IPS DF 19.7 (cell line): ENCODE measurements at regions not wholly inside any gene's neighbourhood (a gene's known extent, or its start where the extent isn't known, plus 50 kb on each side); places are given as distances from the start of the nearest gene placed in this dataset.

Experiments used
- DNase-seq: peaks from one replicate; pipeline ENCODE4 v3.0.0-alpha.2; 2013; ENCODE audit warnings: low read depth, low spot score

DNA sequence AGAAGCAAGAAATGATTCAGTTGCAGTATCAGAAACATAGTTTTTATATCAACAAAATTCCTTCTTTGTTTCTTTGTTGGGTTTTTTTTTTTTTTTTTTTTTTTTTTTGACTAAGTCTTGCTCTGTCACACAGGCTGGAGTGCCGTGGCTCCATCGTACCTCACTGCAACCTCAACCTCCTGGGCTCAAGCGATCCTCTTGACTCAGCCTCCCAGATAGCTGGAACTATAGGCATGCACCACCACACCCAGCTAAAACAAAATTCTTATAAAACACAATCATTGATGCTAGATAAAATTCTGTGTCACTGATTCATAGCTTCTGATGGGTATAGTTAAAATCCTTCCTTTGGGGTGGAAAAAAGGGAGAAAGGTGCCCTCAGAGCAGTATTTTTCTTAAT lies 110.3 kb upstream of the TNFAIP3 start:
- DNase-seq, result no peak

DNA sequence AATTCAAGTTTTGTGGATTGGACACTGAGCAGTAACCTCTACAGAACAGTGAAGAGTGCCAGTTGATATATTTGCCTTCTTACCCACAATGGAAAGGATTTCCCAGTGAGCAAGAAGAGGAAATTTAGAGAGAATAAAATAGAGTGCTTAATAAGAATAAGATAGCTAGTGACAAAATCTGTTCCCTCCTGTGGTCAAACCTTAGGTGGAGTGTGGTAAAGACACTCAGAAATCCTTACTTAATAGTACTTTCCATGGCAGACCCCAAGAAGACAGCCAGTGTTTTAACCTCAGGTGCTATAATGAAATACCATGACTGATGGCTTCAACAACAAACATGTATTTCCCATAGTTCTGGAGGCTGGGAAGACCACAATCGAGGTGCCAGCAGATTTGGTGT lies 108.4 kb upstream of the TNFAIP3 start:
- DNase-seq, result no peak

DNA sequence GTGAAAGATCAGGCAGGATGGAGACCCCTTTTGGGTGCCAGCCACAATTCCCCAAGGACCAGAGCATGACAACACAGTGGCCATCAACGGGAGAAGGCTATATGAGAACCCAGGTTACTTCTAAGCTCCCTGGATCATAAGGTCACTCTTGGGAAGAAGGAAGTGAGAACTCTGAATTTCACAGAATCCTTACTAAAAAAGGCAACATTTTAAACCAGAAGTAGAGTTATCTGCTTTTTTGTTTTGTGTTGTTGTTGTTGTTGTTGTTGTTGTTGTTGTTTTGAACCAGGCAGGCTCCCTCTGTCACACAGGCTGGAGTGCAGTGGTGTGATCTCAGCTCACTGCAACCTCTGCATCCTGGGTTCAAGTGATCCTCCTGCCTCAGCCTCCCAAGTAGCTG lies 107.4 kb upstream of the TNFAIP3 start:
- DNase-seq, result no peak

DNA sequence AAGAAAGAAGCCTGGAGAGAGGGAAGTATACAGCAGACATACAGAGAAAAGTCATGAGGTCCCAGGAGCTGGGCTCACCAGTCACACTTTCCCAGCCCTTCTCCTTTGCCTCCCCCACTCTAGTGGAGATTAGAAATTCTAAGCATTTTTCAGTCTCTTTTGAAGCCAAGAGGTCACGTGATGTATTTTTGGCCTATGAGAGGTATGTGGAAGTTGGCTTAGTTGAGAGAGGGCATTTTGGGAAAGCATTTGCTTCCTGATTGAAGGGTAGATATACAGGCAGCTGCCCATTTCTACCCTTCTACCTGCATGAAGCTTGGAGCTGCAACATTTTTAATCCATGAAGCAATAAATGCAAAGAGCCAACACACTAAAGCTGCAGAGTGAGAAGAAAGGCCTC lies 106.0 kb upstream of the TNFAIP3 start:
- no peak for DNase-seq

DNA sequence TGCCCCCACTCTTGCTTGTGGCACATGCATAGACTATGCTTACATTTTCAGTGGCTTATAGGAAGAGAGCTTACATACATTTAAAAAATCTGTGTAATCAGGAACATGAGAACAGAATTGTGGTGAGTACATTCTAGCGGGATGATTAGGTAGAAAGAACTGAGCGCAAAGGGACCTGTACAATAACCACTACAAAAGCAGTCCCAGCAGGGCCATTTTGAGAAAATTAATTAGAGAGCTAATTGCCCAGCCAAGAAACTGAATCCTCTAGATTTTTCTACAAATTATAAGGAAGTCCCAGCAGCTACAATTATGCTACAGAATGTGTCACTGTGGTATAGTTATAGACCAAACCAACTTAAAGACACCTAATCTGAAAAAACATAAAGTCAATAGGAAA lies 105.6 kb upstream of the TNFAIP3 start:
- no peak for DNase-seq

DNA sequence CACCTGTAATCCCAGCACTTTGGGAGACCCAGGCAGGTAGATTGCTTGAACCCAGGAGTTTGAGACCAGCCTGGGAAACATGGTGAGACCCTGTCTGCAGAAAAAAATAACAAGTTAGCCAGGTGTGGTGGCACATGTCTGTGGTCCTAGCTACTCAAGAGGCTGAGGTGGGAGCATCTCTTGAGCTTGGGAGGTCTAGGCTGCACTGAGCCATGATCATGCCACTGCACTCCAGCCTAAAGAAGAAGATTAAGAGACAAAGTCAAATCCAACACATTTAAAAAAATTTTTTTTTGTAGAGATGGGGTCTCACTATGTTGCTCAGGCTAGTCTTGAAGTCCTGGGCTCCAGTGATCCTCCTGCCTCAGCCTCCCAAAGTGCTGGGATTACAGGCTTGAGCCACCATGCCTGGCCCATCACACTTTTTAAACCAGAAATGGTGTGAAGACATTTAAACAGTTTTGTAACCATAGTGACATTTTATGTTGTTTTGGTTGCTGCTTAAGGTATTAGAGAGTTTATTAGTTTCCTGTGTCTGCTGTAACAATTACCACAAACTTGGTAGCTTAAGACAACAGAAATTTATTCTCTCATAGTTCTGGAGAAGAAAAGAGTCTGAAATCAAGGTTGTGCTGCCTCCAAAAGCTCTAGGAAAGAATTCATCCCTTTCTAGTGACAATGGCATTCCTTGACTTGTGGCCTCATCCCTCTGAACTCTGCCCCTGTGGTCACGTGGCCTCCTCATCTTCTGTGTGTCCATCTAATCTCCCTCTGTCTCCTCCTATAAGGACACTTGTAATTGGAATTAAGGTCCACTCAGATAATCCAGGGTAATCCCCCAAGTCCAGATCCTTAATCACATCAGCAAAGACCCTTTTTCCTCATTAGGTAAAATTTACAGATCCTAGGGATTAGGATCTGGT lies 104.6 kb upstream of the TNFAIP3 start:
- no peak for DNase-seq

DNA sequence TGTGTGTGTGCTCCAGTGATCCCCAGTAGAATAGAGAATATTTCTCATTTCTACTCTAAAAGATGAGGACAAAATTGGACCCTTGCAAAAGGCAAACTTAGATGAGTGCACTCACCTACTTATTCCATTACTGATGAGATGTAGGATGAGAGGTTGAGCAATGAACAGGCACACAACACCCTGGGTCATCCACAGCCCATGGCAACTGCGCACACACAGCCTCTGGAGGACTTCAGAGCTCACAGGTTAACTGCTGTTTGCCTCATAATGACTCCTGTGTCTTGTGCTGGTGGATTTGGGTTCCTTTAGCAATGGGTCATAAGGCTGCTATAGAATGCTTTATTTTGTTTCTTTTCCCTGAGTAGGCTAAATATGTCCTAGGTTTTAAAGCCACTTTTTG lies 103.6 kb upstream of the TNFAIP3 start:
- DNase-seq, result no peak

DNA sequence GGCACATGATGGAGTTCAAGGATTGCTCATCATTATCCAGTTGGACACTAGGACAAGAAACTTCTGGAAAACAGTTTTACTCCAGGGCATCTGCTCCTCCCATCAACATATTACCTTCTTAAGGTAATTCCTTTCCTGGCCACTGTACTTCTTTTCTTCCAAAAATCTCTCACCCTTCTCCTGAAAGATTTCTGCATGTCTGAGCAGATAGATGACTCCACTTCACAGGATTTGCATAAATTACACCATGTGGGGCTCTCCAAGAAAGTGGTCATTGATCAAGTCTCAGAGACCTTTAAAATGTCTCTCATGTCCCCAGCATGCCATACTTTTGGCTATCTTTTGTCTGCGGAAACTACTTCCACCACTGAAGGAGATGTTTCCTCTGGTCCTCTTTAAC lies 103.2 kb upstream of the TNFAIP3 start:
- DNase-seq, result no peak

DNA sequence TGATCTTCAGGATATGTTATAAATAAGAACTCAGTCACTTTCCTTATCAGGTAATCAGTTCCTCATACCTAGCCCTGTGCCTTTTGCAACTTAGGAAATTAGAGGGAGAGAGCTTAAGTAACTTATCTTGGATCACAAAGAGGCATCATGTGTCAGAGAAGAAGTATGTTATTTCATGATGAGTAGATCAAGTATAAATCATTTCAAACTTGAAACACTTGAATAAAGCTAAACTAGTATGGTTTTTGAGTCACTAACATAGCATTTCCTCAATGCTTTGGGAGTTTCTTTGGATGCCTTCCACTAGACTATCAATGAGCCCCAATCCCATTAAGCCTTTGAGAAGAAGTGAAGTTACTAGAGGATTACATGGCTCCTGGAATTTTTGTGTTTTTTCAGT lies 102.6 kb upstream of the TNFAIP3 start:
- no peak for DNase-seq

DNA sequence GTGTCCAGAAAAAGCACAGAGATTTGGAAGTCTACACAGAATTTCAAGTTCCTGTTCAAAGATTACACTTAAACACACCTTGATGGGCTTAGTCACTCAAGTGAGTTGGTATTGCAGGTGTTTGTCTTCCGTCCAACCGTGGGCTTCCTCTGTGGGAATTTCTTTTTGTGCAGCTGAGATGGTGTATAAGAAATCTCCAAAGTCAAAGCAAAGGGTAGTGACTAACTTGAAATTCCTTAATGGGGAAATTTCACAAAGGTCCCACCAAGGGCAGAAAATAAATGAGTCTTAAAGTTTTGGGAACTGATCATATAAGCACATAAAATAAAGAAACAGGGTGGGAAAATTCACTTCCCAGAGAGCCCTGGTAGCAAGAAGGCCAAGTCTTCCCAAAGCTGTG lies 102.0 kb upstream of the TNFAIP3 start:
- no peak for DNase-seq

DNA sequence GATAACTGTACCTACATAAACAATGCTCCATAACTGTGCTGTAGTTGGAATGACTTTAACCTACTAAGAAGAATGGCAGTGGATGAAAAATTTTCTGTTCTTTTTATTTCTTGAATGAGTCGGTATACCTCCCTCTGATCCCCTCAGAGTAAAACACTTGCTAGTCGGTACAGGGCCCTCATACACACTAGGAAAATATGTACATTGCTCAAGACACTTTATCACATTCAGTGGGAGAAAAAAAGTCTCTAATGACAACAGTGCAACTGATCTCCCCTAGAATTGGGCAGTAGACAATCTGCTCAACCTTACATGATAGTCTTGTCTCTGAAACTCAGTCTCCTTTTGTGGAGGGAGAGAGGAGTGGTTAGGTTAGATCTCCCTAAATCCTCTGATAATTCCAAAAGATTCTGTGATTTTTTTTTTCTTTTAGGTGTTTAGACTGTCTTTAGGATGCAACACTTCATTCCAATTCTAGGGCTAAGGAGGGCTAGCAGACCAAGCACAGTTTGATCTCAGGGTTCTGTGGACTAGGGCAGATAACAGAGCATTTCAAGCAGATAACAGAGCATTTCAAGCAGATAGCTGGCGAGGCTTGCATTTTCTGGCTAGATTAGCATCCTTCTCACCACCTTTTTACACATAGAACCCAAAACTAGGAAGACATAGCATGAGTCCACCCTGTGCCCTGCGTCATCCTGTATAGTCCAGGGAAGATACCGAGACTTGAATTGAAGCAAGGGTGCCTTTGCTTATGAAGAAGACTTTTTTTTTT lies 100.3 kb upstream of the TNFAIP3 start:
- DNase-seq, result no peak

DNA sequence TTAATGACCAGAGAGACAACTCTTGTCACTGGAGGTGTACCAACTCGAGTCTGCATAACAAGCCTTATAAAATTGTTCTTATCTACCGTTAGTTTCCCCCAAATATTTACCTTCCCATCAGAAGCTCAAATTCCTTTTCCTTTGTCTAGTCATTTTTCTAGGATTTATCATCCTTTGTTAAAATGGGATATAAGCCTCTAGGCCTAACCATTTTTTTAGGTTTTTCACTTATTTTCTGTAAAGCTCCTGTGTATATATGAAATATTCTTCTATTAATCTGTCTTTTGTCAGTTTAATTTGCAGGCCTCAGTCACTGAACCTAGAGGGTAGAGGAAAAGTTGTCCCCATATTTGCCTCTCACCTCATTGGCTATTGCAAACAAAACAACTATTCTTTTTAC lies 99.6 kb upstream of the TNFAIP3 start:
- DNase-seq, result no peak

DNA sequence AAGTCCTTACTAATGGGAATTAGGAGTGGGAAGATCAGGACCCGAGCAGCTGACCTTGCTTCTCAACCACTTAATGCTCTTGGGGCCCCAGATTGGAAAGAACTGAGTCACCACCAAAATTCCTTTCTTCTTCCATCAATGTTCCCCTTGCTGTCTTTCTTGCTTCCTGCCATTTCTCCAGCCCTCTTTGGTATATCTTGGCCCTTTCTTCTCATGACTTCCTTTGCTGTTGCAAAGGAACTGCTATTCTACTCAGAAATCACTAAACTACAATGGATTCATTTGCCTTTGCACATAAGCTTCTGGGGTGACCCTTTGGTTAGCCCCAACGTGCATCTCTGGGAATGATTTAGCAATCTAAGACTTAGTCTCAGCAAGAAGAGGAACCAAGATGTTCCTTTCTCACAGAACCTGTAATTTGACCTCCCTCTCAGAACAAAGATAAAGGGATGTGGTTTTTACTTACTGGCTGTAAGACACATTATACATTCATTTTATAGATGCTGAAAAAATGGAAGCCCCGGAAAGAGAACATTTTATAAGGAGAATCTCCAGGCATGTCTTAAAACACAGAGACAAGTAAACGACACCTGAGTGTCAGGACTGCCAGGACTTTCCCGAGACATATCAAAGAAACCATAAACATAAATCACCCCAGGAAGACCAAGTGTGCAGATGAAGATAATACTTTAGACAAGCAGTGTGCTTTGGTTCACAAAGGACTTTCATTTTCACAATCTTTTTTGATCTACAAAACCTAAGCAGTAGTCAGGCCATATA lies 99.0 kb upstream of the TNFAIP3 start:
- DNase-seq, result no peak

DNA sequence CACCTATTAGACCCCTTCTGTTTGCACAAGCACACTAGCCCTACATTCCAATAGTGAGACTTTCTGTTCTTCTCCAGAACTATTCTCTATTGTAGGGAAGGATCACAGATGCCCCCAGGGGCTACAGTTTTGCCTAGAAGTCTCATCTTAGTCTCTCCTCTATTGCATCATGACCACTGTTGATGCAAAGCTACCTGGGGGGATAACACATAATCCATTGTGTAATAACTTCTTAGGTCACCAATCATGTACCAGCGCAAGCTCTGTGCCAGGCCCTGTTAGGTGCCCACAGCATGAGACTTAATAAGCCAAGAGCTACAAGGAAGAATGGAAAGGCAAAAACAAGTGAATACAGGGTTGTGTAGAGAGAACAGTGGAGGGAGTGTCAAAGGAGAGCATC lies 98.1 kb upstream of the TNFAIP3 start:
- DNase-seq, result no peak

DNA sequence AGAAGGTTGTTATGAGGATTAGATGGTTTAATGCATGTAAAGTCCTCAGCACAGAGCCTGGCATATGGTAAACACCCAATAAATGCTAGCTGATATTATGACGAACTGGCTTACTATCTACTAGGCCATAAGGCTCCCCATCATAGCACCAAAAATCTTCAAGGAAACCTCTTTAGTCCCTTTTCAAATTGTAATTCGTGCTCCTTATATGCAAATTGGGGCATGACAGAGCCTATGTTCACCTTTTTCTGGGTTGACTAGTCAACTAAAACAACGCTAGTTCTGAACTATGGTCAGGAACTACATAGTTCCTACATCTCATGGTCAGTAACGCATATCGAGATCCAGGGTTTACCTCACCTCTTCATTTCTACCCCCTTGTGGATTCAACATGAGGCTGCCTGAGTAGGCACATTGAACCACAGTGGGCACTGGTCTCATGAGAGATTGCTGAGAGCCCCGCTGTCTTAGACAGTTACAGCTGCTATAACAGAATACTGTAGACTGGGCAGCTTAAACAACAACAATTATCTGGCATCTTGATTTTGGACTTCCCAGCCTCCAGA lies 97.2 kb upstream of the TNFAIP3 start:
- no peak for DNase-seq

DNA sequence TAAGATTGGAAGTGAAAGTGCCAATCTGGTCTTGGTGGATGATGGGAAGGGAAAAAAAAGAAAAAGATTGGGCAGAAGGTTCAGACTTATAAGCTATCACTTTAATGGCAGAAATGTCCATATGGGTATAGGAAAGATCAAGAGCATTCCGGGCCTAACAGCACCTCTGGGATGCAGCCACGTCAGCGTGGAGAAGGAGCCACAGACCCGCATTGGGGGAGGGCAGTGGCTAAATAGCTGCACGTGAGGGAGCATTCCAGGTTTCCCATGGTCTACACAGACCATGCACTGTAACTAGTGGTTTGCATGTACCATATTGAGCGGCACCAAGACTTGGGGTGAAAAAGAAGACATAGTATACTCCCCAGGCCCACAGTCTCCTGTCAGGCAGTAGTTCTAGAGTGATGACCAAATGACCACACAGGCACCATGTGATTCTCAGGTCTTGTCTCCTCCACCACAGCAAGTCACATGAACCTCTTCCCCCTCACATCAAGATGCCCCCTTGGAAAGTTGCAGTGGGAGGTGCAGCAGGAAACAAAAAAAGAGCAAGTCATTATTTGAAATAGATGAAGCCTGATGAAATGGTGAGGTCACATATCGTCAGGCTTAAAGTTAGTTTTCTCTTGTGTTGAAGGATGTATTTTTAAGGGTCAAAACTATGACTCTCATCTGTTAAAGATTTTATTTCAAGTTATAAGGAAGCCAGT lies 94.4 kb upstream of the TNFAIP3 start:
- DNase-seq, result no peak

DNA sequence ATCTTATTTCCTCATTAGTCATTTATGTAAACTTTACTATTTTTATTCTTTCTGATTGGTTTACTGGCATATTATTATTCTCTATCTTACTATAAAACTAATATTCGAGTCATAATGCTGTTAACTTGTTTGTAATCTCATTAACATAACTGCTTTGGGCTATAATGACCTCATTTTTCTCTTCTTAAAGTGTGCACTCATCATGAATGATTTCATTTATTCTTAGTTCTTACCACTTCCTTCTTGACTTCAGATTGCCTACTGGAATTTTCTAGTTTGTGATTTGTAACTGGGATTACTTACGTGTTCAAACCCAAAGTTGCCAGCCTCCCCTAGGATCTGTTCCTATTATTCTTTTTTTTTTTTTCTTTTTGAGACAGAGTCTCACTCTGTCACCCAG lies 91.8 kb upstream of the TNFAIP3 start:
- no peak for DNase-seq

DNA sequence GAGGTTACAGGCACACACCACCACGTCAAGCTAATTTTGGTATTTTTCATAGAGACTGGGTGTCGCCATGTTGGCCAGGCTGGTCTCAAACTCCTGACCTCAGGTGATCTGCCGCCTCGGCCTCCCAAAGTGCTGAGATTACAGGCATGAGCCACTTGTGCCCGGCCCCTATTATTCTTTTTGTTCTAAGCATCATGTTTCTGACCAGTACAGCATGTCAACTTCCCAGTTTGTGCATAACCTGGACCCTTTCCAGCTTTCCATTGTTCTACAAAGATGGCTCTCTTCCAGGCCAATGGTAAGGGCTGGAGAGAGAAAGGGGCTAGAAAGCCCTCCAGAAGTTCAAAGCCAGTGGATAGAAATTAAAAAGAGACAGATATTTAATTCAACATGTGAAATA lies 91.3 kb upstream of the TNFAIP3 start:
- DNase-seq, result no peak

DNA sequence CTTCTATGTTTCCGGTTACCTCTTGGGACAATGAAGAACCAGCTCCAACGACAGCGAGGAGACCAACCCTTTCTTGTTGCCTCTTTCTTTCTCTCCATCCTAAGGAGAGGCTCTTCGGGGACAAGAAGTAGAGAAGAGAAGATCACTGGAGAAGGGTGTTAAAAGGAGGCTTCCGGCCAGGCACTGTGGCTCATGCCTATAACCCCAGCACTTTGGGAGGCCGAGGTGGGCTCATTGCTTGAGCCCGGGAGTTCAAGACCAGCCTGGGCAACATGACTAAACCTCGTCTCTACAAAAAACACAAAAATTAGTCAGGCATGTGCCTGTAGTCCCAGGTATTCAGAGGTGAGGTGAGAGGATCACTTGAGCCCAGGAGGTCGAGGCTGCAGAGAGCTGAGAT lies 90.8 kb upstream of the TNFAIP3 start:
- no peak for DNase-seq

DNA sequence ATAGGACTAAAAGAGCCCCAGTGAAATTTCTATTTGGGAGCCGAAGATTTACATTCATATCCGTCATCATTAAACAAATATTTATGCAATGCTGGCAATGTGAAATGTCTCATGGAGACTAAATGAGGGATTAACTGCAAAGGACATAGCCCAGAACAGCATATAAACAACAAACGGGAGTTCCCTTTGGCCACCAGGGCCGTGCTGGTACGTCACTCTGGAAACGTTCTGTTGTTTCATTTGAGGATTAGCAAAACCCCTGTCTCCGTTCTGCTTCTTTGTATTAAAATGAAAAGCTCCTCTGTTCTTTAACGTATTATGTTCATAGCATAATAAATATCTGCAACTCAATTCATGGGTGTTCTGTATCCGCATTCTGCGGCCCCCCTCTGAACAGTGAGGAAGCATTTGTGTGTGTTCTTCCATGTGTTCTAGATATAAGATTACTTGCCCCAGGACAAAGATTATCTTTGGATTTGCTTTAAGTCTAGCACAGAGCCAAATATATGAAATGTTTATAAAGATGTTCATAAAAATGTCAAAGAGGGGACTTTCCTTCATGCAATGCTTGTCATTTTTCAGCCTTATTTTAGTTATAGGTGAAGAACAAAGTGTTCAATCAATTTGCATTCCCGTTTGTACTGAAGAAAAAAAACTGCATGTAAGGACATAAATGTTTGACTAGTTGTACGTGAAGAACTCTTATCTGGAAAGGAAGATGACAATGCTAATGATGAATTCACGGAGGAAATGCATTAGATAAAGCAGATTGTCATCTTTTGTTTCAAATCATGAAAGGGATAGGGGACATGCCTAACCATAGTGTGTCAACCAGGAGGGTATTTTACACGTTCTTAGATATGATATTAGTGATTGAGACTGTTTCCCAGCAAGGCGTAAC lies 90.0 kb upstream of the TNFAIP3 start:
- no peak for DNase-seq
